ENCODE measurements at regions not wholly inside any gene's neighbourhood (a gene's known extent, or its start where the extent isn't known, plus 50 kb on each side); places are given as distances from the start of the nearest gene placed in this dataset.

GRCh38 chr1:194280463-194280862 is 1094.0 kb upstream of the B3GALT2 start:
- no peak overlapping the region for H3K4me3 Mint-ChIP-seq
- H3K9me3 Mint-ChIP-seq (ENCODE audit: low read depth), result peaks cover 2% of the 10 kb centered on the region

GRCh38 chr1:194279975-194280374 is 1093.6 kb upstream of the B3GALT2 start:
- H3K9me3 Mint-ChIP-seq (ENCODE audit: low read depth), result peaks cover 2% of the 10 kb centered on the region

More at GRCh38 chr1:194280463-194280862, 1094.0 kb upstream of the B3GALT2 start:
- Mint-ChIP-seq H3K27me3 (no peaks in the 10 kb centered on the region), H3K27ac (no peak overlapping the region), H3K4me1 (ENCODE audit: low read depth) (peaks cover 10% of the 10 kb centered on the region), H3K36me3 (no peaks in the 10 kb centered on the region)

GRCh38 chr1:194277927-194278326 is 1091.5 kb upstream of the B3GALT2 start:
- Mint-ChIP-seq H3K9me3 (ENCODE audit: low read depth) (peaks cover 2% of the 10 kb centered on the region), H3K4me3 (no peak overlapping the region), H3K27me3 (no peaks in the 10 kb centered on the region), H3K4me1 (ENCODE audit: low read depth) (peaks cover 14% of the 10 kb centered on the region), H3K36me3 (no peaks in the 10 kb centered on the region), H3K27ac (peak overlapping the region; percentile 8)

More at GRCh38 chr1:194279975-194280374, 1093.6 kb upstream of the B3GALT2 start:
- H3K4me3 Mint-ChIP-seq, result no peak overlapping the region
- no peaks in the 10 kb centered on the region for H3K36me3 Mint-ChIP-seq
- peaks cover 13% of the 10 kb centered on the region for H3K4me1 Mint-ChIP-seq (ENCODE audit: low read depth)
- H3K27me3 Mint-ChIP-seq, result no peaks in the 10 kb centered on the region
- H3K27ac Mint-ChIP-seq, result no peak overlapping the region

GRCh38 chr1:194273660-194274059 is 1087.2 kb upstream of the B3GALT2 start:
- Mint-ChIP-seq H3K36me3 (no peaks in the 10 kb centered on the region), H3K27me3 (no peaks in the 10 kb centered on the region), H3K27ac (no peak overlapping the region), H3K4me3 (no peak overlapping the region), H3K9me3 (ENCODE audit: low read depth) (peaks cover 2% of the 10 kb centered on the region), H3K4me1 (ENCODE audit: low read depth) (peaks cover 9% of the 10 kb centered on the region)

GRCh38 chr1:194268839-194269238 is 1082.4 kb upstream of the B3GALT2 start:
- no peak overlapping the region for H3K4me3 Mint-ChIP-seq
- H3K36me3 Mint-ChIP-seq, result peaks cover 2% of the 10 kb centered on the region
- H3K27ac Mint-ChIP-seq, result no peak overlapping the region
- peaks cover 4% of the 10 kb centered on the region for H3K4me1 Mint-ChIP-seq (ENCODE audit: low read depth)
- no peaks in the 10 kb centered on the region for H3K9me3 Mint-ChIP-seq (ENCODE audit: low read depth)
- H3K27me3 Mint-ChIP-seq, result no peaks in the 10 kb centered on the region

GRCh38 chr1:194267021-194267420 is 1080.6 kb upstream of the B3GALT2 start:
- H3K4me1 Mint-ChIP-seq (ENCODE audit: low read depth), result peaks cover 4% of the 10 kb centered on the region
- peaks cover 5% of the 10 kb centered on the region for H3K9me3 Mint-ChIP-seq (ENCODE audit: low read depth)
- no peaks in the 10 kb centered on the region for H3K27me3 Mint-ChIP-seq
- H3K27ac Mint-ChIP-seq, result no peak overlapping the region
- H3K36me3 Mint-ChIP-seq, result peaks cover 9% of the 10 kb centered on the region
- H3K4me3 Mint-ChIP-seq, result no peak overlapping the region

GRCh38 chr1:194256010-194256409 is 1069.6 kb upstream of the B3GALT2 start:
- Mint-ChIP-seq H3K4me3 (no peak overlapping the region), H3K27me3 (no peaks in the 10 kb centered on the region), H3K36me3 (no peaks in the 10 kb centered on the region), H3K27ac (no peak overlapping the region), H3K9me3 (ENCODE audit: low read depth) (no peaks in the 10 kb centered on the region), H3K4me1 (ENCODE audit: low read depth) (no peaks in the 10 kb centered on the region)

- H3K36me3 Mint-ChIP-seq, result peaks cover under 1% of the 10 kb centered on the region
- no peak overlapping the region for H3K4me3 Mint-ChIP-seq
- no peaks in the 10 kb centered on the region for H3K4me1 Mint-ChIP-seq (ENCODE audit: low read depth)
- no peaks in the 10 kb centered on the region for H3K9me3 Mint-ChIP-seq (ENCODE audit: low read depth)
- no peaks in the 10 kb centered on the region for H3K27me3 Mint-ChIP-seq
- H3K27ac Mint-ChIP-seq, result no peak overlapping the region
Measured at GRCh38 chr1:194252199-194252598, 1065.8 kb upstream of the B3GALT2 start.

GRCh38 chr1:194241215-194241614 is 1054.8 kb upstream of the B3GALT2 start:
- Mint-ChIP-seq H3K4me3 (no peak overlapping the region), H3K27me3 (no peaks in the 10 kb centered on the region), H3K9me3 (ENCODE audit: low read depth) (no peaks in the 10 kb centered on the region), H3K4me1 (ENCODE audit: low read depth) (peaks cover 3% of the 10 kb centered on the region), H3K27ac (no peak overlapping the region), H3K36me3 (no peaks in the 10 kb centered on the region)

- no peaks in the 10 kb centered on the region for H3K36me3 Mint-ChIP-seq
- H3K27ac Mint-ChIP-seq, result no peak overlapping the region
- no peaks in the 10 kb centered on the region for H3K9me3 Mint-ChIP-seq (ENCODE audit: low read depth)
- no peaks in the 10 kb centered on the region for H3K4me1 Mint-ChIP-seq (ENCODE audit: low read depth)
- no peaks in the 10 kb centered on the region for H3K27me3 Mint-ChIP-seq
- H3K4me3 Mint-ChIP-seq, result no peak overlapping the region
Measured at GRCh38 chr1:194233069-194233468, 1046.7 kb upstream of the B3GALT2 start.

GRCh38 chr1:194230351-194231144 is 1044.1 kb upstream of the B3GALT2 start:
- Mint-ChIP-seq H3K36me3 (no peaks in the 10 kb centered on the region), H3K9me3 (ENCODE audit: low read depth) (no peaks in the 10 kb centered on the region), H3K27ac (no peak overlapping the region), H3K4me1 (ENCODE audit: low read depth) (peaks cover 14% of the 10 kb centered on the region), H3K4me3 (no peak overlapping the region), H3K27me3 (no peaks in the 10 kb centered on the region)

GRCh38 chr1:194228427-194228826 is 1042.0 kb upstream of the B3GALT2 start:
- Mint-ChIP-seq H3K4me1 (ENCODE audit: low read depth) (peaks cover 17% of the 10 kb centered on the region), H3K4me3 (no peak overlapping the region), H3K36me3 (peaks cover 2% of the 10 kb centered on the region), H3K27me3 (no peaks in the 10 kb centered on the region), H3K27ac (no peak overlapping the region), H3K9me3 (ENCODE audit: low read depth) (no peaks in the 10 kb centered on the region)

GRCh38 chr1:194227161-194227560 is 1040.7 kb upstream of the B3GALT2 start:
- H3K36me3 Mint-ChIP-seq, result peaks cover 2% of the 10 kb centered on the region
- H3K4me3 Mint-ChIP-seq, result no peak overlapping the region
- peaks cover 17% of the 10 kb centered on the region for H3K4me1 Mint-ChIP-seq (ENCODE audit: low read depth)
- H3K27ac Mint-ChIP-seq, result no peak overlapping the region
- H3K9me3 Mint-ChIP-seq (ENCODE audit: low read depth), result no peaks in the 10 kb centered on the region
- no peaks in the 10 kb centered on the region for H3K27me3 Mint-ChIP-seq

- Mint-ChIP-seq H3K9me3 (ENCODE audit: low read depth) (peaks cover 3% of the 10 kb centered on the region), H3K27ac (no peak overlapping the region), H3K4me3 (no peak overlapping the region), H3K4me1 (ENCODE audit: low read depth) (peaks cover 17% of the 10 kb centered on the region), H3K36me3 (peaks cover 2% of the 10 kb centered on the region), H3K27me3 (no peaks in the 10 kb centered on the region)
Measured at GRCh38 chr1:194225821-194226220, 1039.4 kb upstream of the B3GALT2 start.

- H3K27me3 Mint-ChIP-seq, result no peaks in the 10 kb centered on the region
- peaks cover 3% of the 10 kb centered on the region for H3K9me3 Mint-ChIP-seq (ENCODE audit: low read depth)
- peaks cover 5% of the 10 kb centered on the region for H3K36me3 Mint-ChIP-seq
- peaks cover 17% of the 10 kb centered on the region for H3K4me1 Mint-ChIP-seq (ENCODE audit: low read depth)
- no peak overlapping the region for H3K4me3 Mint-ChIP-seq
- no peak overlapping the region for H3K27ac Mint-ChIP-seq
Measured at GRCh38 chr1:194223596-194223995, 1037.2 kb upstream of the B3GALT2 start.

GRCh38 chr1:194215448-194215847 is 1029.0 kb upstream of the B3GALT2 start:
- H3K4me3 Mint-ChIP-seq, result no peak overlapping the region
- H3K9me3 Mint-ChIP-seq (ENCODE audit: low read depth), result peaks cover 3% of the 10 kb centered on the region
- H3K27me3 Mint-ChIP-seq, result no peaks in the 10 kb centered on the region
- H3K36me3 Mint-ChIP-seq, result peaks cover 6% of the 10 kb centered on the region
- H3K27ac Mint-ChIP-seq, result no peak overlapping the region
- no peaks in the 10 kb centered on the region for H3K4me1 Mint-ChIP-seq (ENCODE audit: low read depth)

All from activated naive CD8-positive, alpha-beta T cell (primary cell).